ENCODE measurements at regions not wholly inside any gene's neighbourhood (a gene's known extent, or its start where the extent isn't known, plus 50 kb on each side); places are given as distances from the start of the nearest gene placed in this dataset.

DNA sequence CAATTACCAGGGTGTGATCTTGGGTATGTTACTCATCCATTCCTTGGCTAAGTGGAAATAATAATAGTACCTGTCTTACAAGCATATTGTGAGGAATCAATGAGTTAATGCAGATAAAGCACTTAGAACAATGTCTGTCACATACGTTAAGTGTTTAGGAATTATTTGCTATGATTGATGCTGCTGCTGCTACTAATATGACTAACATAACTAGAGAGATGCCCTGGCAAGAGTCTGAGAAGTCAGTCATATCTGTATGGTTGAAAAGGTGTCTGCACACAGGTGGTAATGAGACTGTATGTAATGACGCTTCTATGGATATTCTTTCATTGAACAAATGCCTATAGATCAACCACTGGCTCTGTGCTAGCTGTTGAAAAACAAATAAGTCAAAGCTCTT is 100.1 kb upstream of the PCGF5 start:
- TF ChIP-seq POLR2A (IDR thresholded peaks at IDR 0.05) = no peak
- TF ChIP-seq, protein P1, sequence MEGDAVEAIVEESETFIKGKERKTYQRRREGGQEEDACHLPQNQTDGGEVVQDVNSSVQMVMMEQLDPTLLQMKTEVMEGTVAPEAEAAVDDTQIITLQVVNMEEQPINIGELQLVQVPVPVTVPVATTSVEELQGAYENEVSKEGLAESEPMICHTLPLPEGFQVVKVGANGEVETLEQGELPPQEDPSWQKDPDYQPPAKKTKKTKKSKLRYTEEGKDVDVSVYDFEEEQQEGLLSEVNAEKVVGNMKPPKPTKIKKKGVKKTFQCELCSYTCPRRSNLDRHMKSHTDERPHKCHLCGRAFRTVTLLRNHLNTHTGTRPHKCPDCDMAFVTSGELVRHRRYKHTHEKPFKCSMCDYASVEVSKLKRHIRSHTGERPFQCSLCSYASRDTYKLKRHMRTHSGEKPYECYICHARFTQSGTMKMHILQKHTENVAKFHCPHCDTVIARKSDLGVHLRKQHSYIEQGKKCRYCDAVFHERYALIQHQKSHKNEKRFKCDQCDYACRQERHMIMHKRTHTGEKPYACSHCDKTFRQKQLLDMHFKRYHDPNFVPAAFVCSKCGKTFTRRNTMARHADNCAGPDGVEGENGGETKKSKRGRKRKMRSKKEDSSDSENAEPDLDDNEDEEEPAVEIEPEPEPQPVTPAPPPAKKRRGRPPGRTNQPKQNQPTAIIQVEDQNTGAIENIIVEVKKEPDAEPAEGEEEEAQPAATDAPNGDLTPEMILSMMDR (IDR thresholded peaks at IDR 0.05) = no peak
